Lower leg skin (tissue), 4 donors: ENCODE measurements at regions not wholly inside any gene's neighbourhood (a gene's known extent, or its start where the extent isn't known, plus 50 kb on each side); places are given as distances from the start of the nearest gene placed in this dataset.

Experiments used
- DNase-seq, 2 donors: peaks; one replicate each; pipeline ENCODE4 v3.0.0-alpha.2; 2019; ENCODE audit warnings: low spot score in 2 of 2
- H3K4me3 ChIP-seq: fragments of 200-600 bp; sonication (generic); 2 replicates; pipeline ENCODE4 v1.5.1; 2017; ENCODE audit warnings: mild to moderate bottlenecking, low read depth; ENCODE audit not compliant: poor library complexity, severe bottlenecking
- POLR2A ChIP-seq, 2 donors: fragments of 450-650 bp; IDR thresholded peaks; one replicate each; pipeline ENCODE4 v1.6.1; 2016 to 2017; ENCODE audit warnings: antibody characterized with exemption in 2 of 2, mild to moderate bottlenecking in 1 of 2, moderate library complexity in 1 of 2
- WGBS, 2 donors: methylation state at CpG; one replicate each; pipeline ENCODE4 v1.1.5; 2018; 5-methylcytosine and 5-hydroxymethylcytosine counted together
- intact Hi-C: fragments of 100-400 bp; cut with DNase I; formaldehyde crosslinking; loops from one replicate; pipeline ENCODE4 v1.15.0; 2023; ENCODE audit warnings: low total_unique reads
- TF ChIP-seq, protein P1 (sequence below), 3 donors: fragments of 450-650 bp; IDR thresholded peaks; one replicate each; pipeline ENCODE4 v1.5.1; 2016; ENCODE audit warnings: antibody characterized with exemption in 3 of 3, mild to moderate bottlenecking in 3 of 3, moderate library complexity in 2 of 3

DNA sequence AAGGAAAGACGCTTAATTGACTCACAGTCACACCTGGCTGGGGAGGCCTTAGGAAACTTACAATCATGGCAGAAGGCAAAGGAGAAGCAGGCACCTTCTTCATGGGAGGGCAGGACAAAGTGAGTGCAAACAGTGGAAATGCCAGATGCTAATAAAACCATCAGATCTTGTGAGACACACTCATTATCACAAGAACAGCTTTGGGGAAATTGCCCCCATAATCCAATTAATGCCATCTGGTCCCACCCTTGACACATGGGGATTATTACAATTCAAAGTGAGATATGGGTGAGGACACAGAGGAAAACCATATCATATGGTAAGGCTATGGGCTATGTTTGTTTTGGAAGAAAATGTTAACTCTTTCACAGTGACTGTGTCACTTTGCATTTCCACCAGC lies 1272.5 kb upstream of the CELF2 start:
- intact Hi-C loops: no loop called here
- DNase-seq: no peak
- 82 to 90% methylated on average over 1 of the region's 1 CpG for WGBS, 2 donors
- no peak overlapping the region for H3K4me3 ChIP-seq
- TF ChIP-seq, protein P1, sequence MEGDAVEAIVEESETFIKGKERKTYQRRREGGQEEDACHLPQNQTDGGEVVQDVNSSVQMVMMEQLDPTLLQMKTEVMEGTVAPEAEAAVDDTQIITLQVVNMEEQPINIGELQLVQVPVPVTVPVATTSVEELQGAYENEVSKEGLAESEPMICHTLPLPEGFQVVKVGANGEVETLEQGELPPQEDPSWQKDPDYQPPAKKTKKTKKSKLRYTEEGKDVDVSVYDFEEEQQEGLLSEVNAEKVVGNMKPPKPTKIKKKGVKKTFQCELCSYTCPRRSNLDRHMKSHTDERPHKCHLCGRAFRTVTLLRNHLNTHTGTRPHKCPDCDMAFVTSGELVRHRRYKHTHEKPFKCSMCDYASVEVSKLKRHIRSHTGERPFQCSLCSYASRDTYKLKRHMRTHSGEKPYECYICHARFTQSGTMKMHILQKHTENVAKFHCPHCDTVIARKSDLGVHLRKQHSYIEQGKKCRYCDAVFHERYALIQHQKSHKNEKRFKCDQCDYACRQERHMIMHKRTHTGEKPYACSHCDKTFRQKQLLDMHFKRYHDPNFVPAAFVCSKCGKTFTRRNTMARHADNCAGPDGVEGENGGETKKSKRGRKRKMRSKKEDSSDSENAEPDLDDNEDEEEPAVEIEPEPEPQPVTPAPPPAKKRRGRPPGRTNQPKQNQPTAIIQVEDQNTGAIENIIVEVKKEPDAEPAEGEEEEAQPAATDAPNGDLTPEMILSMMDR (IDR thresholded peaks at IDR 0.05): no peak
- TF ChIP-seq POLR2A (IDR thresholded peaks at IDR 0.05): no peak

DNA sequence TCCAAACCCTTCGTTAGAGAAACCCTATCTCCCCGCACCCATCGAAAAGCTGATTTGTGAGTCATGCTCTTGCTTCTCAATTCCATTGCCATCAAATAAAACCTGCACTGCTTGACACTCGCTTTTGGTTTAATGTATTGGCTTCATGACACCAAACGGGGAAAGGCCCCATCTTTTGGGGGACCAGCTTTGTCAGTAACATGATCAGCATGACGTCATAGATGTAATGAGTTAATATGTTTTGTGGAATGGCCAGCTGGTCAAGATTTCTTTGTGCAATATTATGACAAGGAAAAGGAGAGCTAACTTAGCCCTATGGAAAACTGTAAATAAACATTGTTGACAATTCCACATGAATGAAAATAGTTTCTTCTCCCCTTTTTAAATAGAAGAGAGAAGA lies 1260.5 kb upstream of the CELF2 start:
- DNase-seq: no peak
- no peak overlapping the region for H3K4me3 ChIP-seq
- no peak for TF ChIP-seq POLR2A (IDR thresholded peaks at IDR 0.05)
- TF ChIP-seq, protein P1 (IDR thresholded peaks at IDR 0.05): no peak
- intact Hi-C loops: no loop called here
- 74 to 86% methylated on average over 6 of the region's 6 CpGs for WGBS, 2 donors

DNA sequence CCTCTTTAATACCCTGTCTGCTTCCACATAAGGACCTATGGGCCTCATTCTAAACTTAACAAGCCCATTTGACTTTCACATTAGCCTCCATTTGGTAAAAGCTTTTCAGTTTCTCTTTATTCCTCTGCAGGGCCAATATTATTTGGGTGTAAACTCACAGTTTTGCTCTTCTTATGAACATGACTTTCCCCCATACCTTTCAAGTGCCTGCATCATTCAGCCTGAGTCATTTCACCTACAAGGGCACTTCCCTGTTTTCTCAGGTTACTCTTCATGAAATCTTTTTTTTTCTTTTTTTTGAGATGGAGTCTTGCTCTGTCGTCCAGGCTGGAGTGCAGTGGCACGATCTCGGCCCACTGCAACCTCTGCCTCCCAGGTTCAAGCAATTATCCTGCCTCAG lies 1258.1 kb upstream of the CELF2 start:
- H3K4me3 ChIP-seq: no peak overlapping the region
- intact Hi-C loops: no loop called here
- 63 to 92% methylated on average over 3 of the region's 3 CpGs for WGBS, 2 donors
- TF ChIP-seq, protein P1 (IDR thresholded peaks at IDR 0.05): no peak
- no peak for TF ChIP-seq POLR2A (IDR thresholded peaks at IDR 0.05)
- no peak for DNase-seq

DNA sequence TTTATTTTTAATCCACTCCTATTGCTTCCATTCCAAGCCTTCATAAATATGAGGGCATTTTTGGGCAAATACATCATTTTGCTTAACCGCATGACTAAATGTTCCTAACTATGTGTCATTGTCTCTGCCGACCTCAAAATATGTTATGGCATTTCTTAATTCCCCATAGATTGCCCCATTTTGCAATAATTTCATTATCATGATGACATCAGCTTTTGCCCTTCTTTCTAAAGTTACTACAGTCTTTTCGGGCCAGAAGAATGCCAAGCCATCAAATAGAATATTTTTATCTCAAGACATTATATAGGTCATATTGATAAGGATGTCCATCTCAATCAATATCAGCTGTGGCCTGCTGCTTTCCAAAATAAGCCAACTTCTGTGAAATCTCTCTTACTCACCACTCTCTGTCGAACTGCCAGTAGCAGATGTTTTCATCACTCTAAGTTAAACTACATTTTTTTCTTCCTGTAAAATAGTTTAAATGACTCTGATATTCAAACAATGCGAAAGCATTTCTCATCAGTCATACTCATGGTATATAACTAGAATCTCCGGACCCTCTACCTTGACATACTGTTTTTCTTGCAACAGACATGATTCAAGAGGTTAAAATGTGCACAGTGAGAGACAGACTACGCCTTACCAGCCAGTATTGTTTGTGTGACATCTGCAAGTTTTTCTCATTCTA lies 1254.6 kb upstream of the CELF2 start:
- DNase-seq: no peak
- 49 to 52% methylated on average over 7 of the region's 7 CpGs for WGBS, 2 donors
- intact Hi-C loops: no loop called here
- H3K4me3 ChIP-seq: no peak overlapping the region
- no peak for TF ChIP-seq POLR2A (IDR thresholded peaks at IDR 0.05)
- TF ChIP-seq, protein P1 (IDR thresholded peaks at IDR 0.05): no peak

DNA sequence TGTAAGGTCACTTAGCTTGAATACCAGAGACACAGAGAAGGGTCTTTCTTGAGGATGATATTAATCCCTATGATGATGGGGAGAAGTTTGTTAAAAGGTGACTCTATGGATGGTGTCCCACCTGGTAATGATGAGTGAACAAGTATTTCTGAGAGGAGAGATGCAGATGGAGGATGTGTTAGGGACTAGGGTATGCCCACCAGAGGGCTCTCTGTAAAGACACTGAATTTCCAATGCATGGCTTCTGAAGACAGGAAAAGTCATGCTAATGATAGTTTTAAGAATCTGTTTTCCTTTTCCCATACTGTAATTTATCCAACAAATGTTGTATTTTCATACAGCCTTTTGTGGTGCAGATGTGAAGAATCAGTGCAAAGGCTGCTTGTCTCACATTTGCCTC lies 1250.9 kb upstream of the CELF2 start:
- TF ChIP-seq, protein P1 (IDR thresholded peaks at IDR 0.05): no peak
- TF ChIP-seq POLR2A (IDR thresholded peaks at IDR 0.05): no peak
- no peak for DNase-seq
- intact Hi-C loops: no loop called here
- no peak overlapping the region for H3K4me3 ChIP-seq

DNA sequence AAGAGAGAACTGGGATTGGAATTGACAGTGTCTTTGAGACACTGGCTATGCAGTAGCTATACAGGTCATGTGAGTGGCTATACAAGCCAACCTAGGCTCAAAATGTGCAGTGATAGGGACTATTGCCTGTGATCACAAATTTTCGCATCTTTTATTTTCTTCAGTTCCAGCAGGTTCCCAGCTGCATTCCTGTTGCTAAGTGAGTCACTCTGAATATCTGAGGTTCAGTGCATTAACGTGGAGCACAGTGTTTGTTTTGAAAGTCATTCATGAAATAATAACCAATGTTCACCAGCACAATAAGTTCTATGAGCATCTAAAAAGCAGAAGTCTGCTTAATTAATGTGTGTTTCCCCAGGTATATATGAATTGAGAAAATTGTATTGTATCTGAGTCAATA lies 1236.0 kb upstream of the CELF2 start:
- DNase-seq: no peak
- 68 to 69% methylated on average over 2 of the region's 2 CpGs for WGBS, 2 donors
- TF ChIP-seq, protein P1 (IDR thresholded peaks at IDR 0.05): no peak
- no peak for TF ChIP-seq POLR2A (IDR thresholded peaks at IDR 0.05)
- H3K4me3 ChIP-seq: no peak overlapping the region
- intact Hi-C loops: no loop called here
